WTC11 (cell line): ENCODE measurements at regions not wholly inside any gene's neighbourhood (a gene's known extent, or its start where the extent isn't known, plus 50 kb on each side); places are given as distances from the start of the nearest gene placed in this dataset.

Experiments used
- AFF4 ChIP-seq: sonication (generic); formaldehyde crosslinking; IDR thresholded peaks from 2 replicates; pipeline ENCODE4 v1.8.1; 2023; ENCODE audit warnings: mild to moderate bottlenecking, missing genetic modification reagents, borderline replicate concordance
- CTCF ChIP-seq: fragments of 200-600 bp; IDR thresholded peaks from 2 replicates; pipeline ENCODE4 v1.8.0; 2022; ENCODE audit warnings: antibody characterized with exemption
- E2F1 ChIP-seq: sonication (generic); formaldehyde crosslinking; IDR thresholded peaks from 2 replicates; pipeline ENCODE4 v1.8.0; 2022; ENCODE audit warnings: mild to moderate bottlenecking, missing genetic modification reagents
- ESRRA ChIP-seq: sonication (generic); formaldehyde crosslinking; IDR thresholded peaks from 2 replicates; pipeline ENCODE4 v1.8.1; 2022; ENCODE audit warnings: mild to moderate bottlenecking, missing genetic modification reagents, borderline replicate concordance
- FOXK1 ChIP-seq: sonication (generic); formaldehyde crosslinking; IDR thresholded peaks from 2 replicates; pipeline ENCODE4 v1.8.0; 2022; ENCODE audit warnings: mild to moderate bottlenecking, moderate library complexity, missing genetic modification reagents
- FOXP4 ChIP-seq: sonication (generic); formaldehyde crosslinking; IDR thresholded peaks from 2 replicates; pipeline ENCODE4 v1.8.0; 2022; ENCODE audit warnings: mild to moderate bottlenecking, missing genetic modification reagents
- HMGXB4 ChIP-seq: sonication (generic); formaldehyde crosslinking; IDR thresholded peaks from 2 replicates; pipeline ENCODE4 v1.8.1; 2023; ENCODE audit warnings: mild to moderate bottlenecking, moderate library complexity, missing genetic modification reagents
- KAT7 ChIP-seq: sonication (generic); formaldehyde crosslinking; IDR thresholded peaks from 2 replicates; pipeline ENCODE4 v1.8.1; 2023; ENCODE audit warnings: missing genetic modification reagents, mild to moderate bottlenecking, borderline replicate concordance
- PREB ChIP-seq: sonication (generic); formaldehyde crosslinking; IDR thresholded peaks from 2 replicates; pipeline ENCODE4 v1.8.1; 2022; ENCODE audit warnings: mild to moderate bottlenecking, missing genetic modification reagents, moderate library complexity, borderline replicate concordance
- SMAD4 ChIP-seq: sonication (generic); formaldehyde crosslinking; IDR thresholded peaks from 2 replicates; pipeline ENCODE4 v1.8.0; 2022; ENCODE audit warnings: mild to moderate bottlenecking, missing genetic modification reagents
- ZNF281 ChIP-seq: sonication (generic); formaldehyde crosslinking; IDR thresholded peaks from 2 replicates; pipeline ENCODE4 v1.8.0; 2023; ENCODE audit warnings: mild to moderate bottlenecking, missing genetic modification reagents
- ZNF317 ChIP-seq: sonication (generic); formaldehyde crosslinking; IDR thresholded peaks from 2 replicates; pipeline ENCODE4 v1.8.1; 2023; ENCODE audit warnings: low read depth, mild to moderate bottlenecking, moderate library complexity, missing genetic modification reagents, borderline replicate concordance
- ZNF512 ChIP-seq: sonication (generic); formaldehyde crosslinking; IDR thresholded peaks from 2 replicates; pipeline ENCODE4 v1.8.1; 2022; ENCODE audit warnings: missing genetic modification reagents, borderline replicate concordance
- ZSCAN18 ChIP-seq: fragments of 250-450 bp; sonication (Bioruptor Pico); IDR thresholded peaks from 2 replicates; pipeline ENCODE4 v2.1.2; 2022; ENCODE audit warnings: mild to moderate bottlenecking, moderate library complexity

- TF ChIP-seq PREB (CRISPR knock-in tag) (no peak), ZSCAN18 (no peak), CTCF (no peak), ZNF317 (CRISPR knock-in tag) (no peak), FOXK1 (CRISPR knock-in tag) (no peak), AFF4 (CRISPR knock-in tag) (no peak), SMAD4 (CRISPR knock-in tag) (no peak), ZNF512 (CRISPR knock-in tag) (no peak), FOXP4 (no peak), HMGXB4 (CRISPR knock-in tag) (no peak), E2F1 (no peak), ZNF281 (CRISPR knock-in tag) (no peak), ESRRA (CRISPR knock-in tag) (no peak), KAT7 (CRISPR knock-in tag) (no peak)
Measured at GRCh38 chr4:20358110-20358509, 106.4 kb downstream of the SLIT2 start.
